Hematopoietic multipotent progenitor cell treated with erythropoietin and hydrocortisone succinate and interleukin-3 and kit ligand, for 4 days (in vitro differentiated cells): ENCODE measurements at regions not wholly inside any gene's neighbourhood (a gene's known extent, or its start where the extent isn't known, plus 50 kb on each side); places are given as distances from the start of the nearest gene placed in this dataset.
"Not testable (repeated sequence)": the region's sequence is repeated elsewhere in the genome, so short reads cannot be mapped to it uniquely, and the experiment has no call there.

Experiments
- DNase-seq: peaks from one replicate; pipeline ENCODE4 v3.0.0-alpha.2; 2015

DNA sequence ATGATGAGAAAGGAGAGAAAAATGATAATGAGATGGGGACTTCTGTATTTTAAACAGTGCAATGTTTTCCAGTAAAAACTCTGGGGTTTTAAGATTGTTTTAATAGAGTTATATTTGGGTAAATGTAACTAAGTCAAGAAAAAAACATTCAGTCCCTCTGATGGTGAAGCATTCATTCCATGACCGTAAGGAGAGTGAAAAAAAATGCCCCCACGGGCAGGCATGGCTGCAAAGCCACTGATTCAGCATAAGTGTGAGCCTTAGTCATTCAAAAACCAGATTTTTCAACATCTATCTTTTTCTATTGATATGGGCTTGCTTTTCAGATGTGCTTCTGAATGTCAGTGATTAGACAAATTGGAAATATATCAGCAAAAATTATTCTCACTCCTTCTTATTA, 957.8 kb downstream of the SLC4A3 start:
- no peak for DNase-seq

DNA sequence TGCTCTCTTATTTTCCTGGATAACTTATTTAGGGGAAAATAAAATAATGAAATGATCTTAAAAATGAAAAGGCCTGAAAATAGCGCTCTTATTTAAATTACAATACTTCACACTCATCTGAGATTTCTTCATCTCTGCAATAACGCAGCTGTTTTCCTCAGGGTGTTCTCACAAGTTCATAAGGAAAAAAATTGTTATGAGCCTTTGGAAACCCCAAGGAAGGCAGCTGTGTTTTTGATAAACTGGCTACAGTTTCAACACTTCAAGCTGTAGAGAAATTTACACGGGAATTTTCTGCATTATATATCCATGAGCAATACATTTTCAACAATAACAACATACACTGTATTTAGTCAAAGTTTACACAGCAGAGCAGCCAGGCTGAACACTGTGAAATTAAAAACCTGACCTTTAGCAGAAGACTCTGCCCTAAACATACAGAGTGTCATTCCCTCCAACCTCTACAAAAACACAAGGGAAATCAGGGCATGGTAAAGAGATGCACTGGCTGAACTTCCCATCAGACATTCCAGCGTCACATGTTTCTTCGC, 959.6 kb downstream of the SLC4A3 start:
- no peak for DNase-seq

- no peak for DNase-seq
These were observed 960.7 kb downstream of the SLC4A3 start for GRCh38 chr2:220588148-220588547.

GRCh38 chr2:220590476-220590875, 963.0 kb downstream of the SLC4A3 start:
- no peak for DNase-seq

GRCh38 chr2:220593526-220593925, 966.1 kb downstream of the SLC4A3 start:
- no peak for DNase-seq

DNA sequence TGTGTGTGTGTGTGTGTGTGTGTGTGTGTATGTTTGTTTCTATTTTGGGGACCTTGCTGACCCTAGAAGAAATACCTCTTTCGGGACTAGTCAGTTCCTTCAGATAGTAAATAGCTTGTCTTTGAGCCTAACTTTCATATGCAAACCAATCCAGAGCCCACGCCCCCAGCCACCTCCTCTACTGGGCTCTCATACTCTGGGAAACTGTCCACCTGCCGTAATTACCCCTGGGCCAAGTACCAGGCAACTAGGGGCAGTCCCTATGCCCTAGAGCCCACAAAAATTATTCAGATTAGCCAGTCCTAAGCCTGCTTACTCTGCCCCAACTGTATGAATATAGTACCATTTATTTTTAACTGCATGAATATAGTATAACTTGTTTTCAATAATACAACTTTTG, 970.4 kb downstream of the EPHA4 start:
- DNase-seq, result no peak

GRCh38 chr2:220613004-220613403, 959.1 kb downstream of the EPHA4 start:
- DNase-seq, result not testable (repeated sequence)

GRCh38 chr2:220614064-220614463, 958.0 kb downstream of the EPHA4 start:
- no peak for DNase-seq

DNA sequence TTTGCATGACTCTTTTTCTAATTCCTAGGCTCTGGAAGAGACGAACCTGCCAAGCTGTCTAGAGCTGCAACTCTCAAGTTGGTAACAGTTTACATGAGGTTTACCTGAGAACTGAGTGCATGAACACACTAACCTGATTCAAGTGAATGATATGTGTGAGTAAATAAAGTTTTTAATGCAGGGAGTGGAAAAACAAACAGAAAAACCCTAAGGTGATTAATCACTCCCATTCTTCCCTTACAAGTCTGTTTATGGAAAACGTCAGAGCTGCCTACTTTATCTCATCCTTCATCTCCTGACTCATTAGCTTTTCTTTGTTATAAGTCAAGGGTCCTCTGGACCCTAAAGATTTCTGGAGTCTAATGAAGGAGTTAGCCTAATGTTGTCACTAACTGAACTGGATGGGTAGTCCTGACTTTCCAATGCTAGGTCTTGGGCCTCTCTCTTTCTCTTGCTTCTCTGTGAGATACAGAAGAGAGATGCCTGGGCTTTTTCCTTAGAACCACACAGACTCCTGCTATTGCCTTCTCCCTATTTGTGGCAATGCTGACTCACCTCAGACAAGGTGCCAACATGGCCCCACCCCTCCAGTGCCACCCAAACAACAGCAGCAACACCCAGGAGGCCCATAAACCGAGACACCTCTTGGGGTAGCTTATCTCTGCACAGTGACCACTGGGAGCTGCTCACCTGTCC, 952.4 kb downstream of the EPHA4 start:
- no peak for DNase-seq

DNA sequence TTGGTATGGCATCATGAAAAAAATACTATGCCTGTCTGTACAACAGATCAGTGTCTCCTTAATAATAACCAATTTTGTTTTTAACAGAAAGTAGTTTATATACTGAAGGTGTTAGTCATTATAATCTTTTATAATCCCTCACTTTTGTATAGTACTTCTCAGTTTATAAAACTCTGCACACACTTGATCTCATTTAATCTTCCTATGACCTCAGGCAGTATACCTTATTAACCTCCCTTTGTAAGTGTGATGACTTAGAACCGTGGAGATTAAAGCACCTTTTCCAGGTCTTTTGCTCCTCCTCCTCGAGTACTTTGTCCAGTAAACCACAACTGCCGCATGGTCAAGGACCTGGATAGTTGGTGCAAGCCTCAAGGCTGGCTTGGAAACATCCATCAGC, 945.5 kb downstream of the EPHA4 start:
- DNase-seq, result no peak

GRCh38 chr2:220628252-220628651, 943.9 kb downstream of the EPHA4 start:
- no peak for DNase-seq

DNA sequence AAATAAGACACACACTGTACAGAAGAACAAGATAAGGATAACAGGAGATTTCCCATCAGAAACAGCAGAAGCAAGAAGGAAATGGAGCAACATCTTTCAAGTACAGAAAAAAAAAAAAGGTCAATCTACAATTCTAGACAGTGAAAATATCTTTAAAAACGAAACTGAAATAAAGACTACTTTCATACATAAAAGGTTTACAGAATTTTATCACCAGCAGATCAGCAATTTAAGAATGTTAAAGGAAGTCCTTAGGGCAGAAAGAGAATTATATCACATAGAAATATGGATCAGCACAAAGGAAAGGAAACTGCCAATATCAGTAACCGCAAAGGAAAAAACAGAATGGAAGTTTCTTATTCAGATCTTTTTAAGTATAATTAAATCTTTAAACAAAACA, 931.0 kb downstream of the EPHA4 start:
- DNase-seq, result no peak

DNA sequence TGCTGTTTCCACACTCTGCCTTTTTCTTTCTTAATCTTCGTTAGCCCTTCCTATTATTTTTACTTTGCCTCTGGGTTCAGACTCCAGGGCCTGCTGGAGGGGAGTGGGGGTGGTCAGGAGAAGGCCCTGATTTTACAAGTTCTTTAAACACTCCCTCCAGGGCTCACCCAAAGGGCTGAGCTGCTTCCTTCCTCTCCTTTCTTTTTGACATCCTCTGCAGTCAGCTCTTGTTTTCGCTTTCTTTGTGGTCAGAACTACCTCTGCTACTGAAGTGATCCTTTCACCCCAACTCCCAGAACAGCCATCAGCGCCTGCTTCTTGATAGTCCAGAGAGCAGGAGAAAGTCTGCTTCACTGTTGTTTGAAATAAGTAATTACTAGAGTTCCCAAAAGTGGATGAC, 925.7 kb downstream of the EPHA4 start:
- DNase-seq, result no peak

GRCh38 chr2:220648628-220649027, 923.5 kb downstream of the EPHA4 start:
- DNase-seq, result no peak

- DNase-seq, result no peak
These were observed 918.3 kb downstream of the EPHA4 start for GRCh38 chr2:220653776-220654175.

DNA sequence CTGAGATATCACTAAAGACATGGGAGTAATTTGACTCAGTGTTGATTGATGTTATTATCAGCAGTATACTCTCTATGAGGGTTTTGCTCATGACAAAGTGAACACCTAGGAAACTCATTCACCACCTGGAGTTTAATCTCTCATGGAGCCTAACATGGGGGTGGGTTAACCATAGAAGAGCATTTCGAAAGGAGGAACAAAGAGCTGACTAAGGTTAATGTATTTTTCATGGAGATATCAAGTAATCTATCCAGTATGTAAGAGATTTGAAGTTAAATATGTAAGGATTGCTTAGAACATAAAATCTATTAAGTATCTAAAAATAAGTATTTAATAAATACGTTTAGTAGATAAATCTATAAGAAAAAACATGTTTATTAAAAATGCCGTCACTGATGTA, 917.8 kb downstream of the EPHA4 start:
- no peak for DNase-seq

GRCh38 chr2:220660277-220661145, 911.6 kb downstream of the EPHA4 start:
- no peak for DNase-seq

DNA sequence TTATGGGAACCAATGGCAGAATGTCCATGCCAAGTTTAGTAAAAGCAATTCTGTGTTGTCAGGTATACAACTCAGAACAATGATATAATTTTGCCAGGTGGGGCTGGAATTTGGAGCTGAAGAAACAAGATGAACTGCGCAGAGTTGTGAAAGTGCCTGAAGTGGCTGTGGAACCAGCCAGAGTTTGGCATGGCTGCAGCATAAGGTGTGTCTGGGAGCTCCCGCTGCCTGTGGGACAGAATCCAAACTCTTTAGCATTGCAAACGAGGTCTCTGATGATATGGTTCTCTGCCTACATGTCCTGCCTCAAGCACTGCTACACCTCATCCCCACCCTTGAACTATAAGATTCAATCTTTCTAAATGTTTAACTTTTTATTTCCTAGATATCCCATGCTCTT, 909.7 kb downstream of the EPHA4 start:
- DNase-seq, result no peak

DNA sequence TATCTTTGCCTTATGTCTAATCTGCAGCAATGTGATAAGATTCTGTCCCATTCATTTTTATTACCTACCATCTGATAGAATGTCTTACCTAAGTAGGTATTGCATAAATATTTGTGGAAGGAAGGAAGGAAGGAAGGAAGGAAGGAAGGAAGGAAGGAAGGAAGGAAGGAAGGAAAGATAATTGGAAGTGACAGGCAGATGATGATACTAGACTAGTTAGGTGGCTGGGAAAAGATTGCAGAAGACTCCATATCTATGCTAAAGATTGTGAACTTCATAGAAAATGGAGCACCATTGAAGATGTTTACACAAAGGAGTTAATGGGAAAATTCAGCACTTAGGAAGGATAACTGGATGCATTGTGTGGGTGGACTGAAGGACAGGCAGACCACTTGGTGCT, 909.0 kb downstream of the EPHA4 start:
- DNase-seq, result no peak

- no peak for DNase-seq
These were observed 907.6 kb downstream of the EPHA4 start for GRCh38 chr2:220664272-220665107.

GRCh38 chr2:220665108-220665471, 907.0 kb downstream of the EPHA4 start:
- no peak for DNase-seq

GRCh38 chr2:220669324-220669723, 902.8 kb downstream of the EPHA4 start:
- no peak for DNase-seq

GRCh38 chr2:220670511-220670910, 901.6 kb downstream of the EPHA4 start:
- no peak for DNase-seq
